Large intestine (tissue), 3 donors: ENCODE measurements at regions not wholly inside any gene's neighbourhood (a gene's known extent, or its start where the extent isn't known, plus 50 kb on each side); places are given as distances from the start of the nearest gene placed in this dataset.
"Not testable (repeated sequence)": the region's sequence is repeated elsewhere in the genome, so short reads cannot be mapped to it uniquely, and the experiment has no call there.

ENCODE experiments used
- DNase-seq, 2 donors: peaks; one replicate each; pipeline versions ENCODE4 v3.0.0 to v3.0.0-alpha.2; 2013
- H3K27ac ChIP-seq: one replicate; pipeline ENCODE4 v1.5.1; 2013; ENCODE audit warnings: low read length
- H3K27me3 ChIP-seq: 2 replicates; pipeline ENCODE4 v1.6.1; 2013; ENCODE audit warnings: low read length; ENCODE audit not compliant: control insufficient read depth, insufficient read depth
- H3K36me3 ChIP-seq: 2 replicates; pipeline ENCODE4 v1.6.1; 2013; ENCODE audit warnings: low read length; ENCODE audit not compliant: control insufficient read depth, insufficient read depth
- H3K4me1 ChIP-seq: one replicate; pipeline ENCODE4 v1.6.1; 2013; ENCODE audit warnings: low read length; ENCODE audit not compliant: control insufficient read depth, insufficient read depth
- H3K4me3 ChIP-seq: one replicate; pipeline ENCODE4 v1.5.1; 2013; ENCODE audit warnings: low read length
- H3K9me3 ChIP-seq: one replicate; pipeline ENCODE4 v1.6.1; 2013; ENCODE audit warnings: mild to moderate bottlenecking, low read depth, low read length, moderate library complexity; ENCODE audit not compliant: control insufficient read depth
- WGBS: methylation state at CpG from one replicate; pipeline ENCODE4 v1.1.5; 2013; ENCODE audit warnings: low lambda C conversion rate; ENCODE audit not compliant: insufficient coverage; 5-methylcytosine and 5-hydroxymethylcytosine counted together

DNA sequence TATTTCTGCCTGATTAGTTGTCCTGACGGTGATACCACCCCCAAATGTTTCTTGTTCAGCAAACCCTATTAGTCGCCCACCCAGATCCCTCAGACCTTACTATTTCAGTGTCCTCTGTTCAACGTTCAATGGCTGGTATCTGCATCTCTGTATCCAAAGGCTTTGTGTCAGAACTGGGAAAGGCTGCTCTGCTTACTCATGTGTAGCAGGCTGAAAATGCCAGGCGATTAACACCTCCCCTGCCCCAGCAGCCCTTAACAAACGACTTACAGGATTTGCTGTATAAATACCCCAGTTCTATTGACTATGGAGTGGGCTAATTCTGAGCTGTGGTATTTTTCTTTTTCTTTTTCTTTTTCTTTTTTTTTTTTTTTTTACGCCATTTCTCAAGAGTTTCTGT is 415.0 kb downstream of the ZNF674 start:
- Histone ChIP-seq H3K4me3 (no peak overlapping the region), H3K4me1 (no peaks in the 10 kb centered on the region), H3K9me3 (no peaks in the 10 kb centered on the region), H3K27ac (no peak overlapping the region), H3K36me3 (no peaks in the 10 kb centered on the region), H3K27me3 (no peaks in the 10 kb centered on the region)
- no peak for DNase-seq
- no CpG with 5 or more reads among the region's 6 CpGs for WGBS

DNA sequence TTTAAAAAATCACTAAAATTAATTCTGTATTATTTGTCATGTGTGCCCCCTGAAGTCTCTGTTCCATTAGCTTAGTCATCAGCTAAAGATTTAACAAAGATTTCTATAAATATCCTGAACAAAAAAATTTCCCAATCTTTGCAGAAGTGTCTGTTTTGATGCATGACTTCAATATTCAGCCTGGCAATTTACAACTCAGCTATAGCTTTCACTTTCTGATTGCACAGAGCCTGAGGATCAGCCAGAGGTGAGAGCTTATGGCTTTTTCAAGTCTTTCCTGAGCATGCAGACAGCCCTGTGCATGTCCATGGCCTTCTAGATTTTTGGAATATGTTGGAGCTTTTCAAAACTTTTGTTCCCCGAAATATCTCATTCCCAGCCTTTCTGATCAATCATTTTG is 420.1 kb downstream of the ZNF674 start:
- Histone ChIP-seq H3K9me3 (no peaks in the 10 kb centered on the region), H3K36me3 (no peaks in the 10 kb centered on the region), H3K4me3 (no peak overlapping the region), H3K4me1 (no peaks in the 10 kb centered on the region), H3K27ac (no peak overlapping the region), H3K27me3 (no peaks in the 10 kb centered on the region)
- peak in 1 of 2 donors; percentile 30 for DNase-seq
- no CpG with 5 or more reads among the region's 1 CpG for WGBS

DNA sequence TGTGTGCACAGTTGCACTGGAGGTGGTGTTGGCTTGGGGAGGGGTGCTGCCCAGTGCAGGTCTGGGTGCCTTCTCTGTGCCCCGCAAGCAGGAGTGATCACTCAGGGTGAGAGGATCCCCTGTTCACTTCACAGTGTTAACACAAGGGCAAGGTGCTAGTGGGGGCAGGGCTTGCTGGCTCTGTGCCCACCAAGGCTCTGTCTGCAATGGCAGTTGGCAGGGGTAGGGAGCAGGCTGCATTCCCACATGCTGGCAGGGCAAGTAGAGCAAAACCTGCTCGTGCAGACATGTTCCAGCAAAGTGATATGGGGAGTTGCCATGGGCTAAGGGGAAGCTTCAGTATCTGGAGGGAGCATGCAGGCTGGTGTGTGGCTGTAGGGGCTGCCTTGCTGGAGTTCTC is 428.0 kb downstream of the ZNF674 start:
- Histone ChIP-seq H3K4me1 (no peaks in the 10 kb centered on the region), H3K27ac (no peak overlapping the region), H3K9me3 (no peaks in the 10 kb centered on the region), H3K27me3 (no peaks in the 10 kb centered on the region), H3K36me3 (no peaks in the 10 kb centered on the region), H3K4me3 (no peak overlapping the region)
- WGBS: no CpG with 5 or more reads among the region's 2 CpGs
- no peak for DNase-seq

DNA sequence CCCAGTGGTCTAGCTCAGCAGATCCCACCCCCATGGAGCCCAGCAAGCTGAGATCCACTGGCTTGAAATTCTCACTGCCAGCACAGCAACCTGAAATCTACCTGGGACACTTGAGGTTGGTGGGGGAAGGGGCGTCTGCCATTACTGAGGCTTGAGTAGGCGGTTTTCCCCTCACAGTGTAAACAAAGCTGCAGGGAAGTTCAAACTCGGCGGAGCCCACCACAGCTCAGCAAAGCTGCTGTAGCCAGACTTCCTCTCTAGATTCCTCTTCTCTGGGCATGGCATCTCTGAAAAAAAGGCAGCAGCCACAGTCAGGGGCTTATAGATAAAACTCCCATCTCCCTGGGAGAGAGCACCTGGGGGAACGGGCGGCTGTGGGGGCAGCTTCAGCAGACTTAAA is 457.9 kb downstream of the ZNF674 start:
- not testable (repeated sequence) for H3K27ac ChIP-seq, H3K4me1 ChIP-seq, H3K9me3 ChIP-seq, H3K4me3 ChIP-seq, H3K27me3 ChIP-seq, DNase-seq, H3K36me3 ChIP-seq
- WGBS: no CpG with 5 or more reads among the region's 6 CpGs

DNA sequence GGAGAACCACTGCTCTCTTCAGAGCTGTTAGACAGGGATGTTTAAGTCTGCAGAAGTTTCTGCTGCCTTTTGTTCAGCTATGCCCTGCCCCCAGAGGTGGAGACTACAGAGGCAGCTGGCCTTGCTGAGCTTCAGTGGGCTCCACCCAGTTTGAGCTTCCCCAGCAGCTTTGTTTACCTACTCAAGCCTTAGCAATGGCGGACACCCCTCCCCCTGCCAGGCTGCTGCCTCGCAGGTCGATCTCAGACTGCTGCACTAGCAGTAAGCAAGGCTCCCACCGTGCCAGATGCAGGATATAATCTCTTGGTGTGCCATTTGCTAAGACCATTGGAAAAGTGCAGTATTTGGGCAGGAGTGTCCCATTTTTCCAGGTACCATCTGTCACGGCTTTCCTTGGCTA is 465.1 kb downstream of the ZNF674 start:
- H3K4me3 ChIP-seq, H3K9me3 ChIP-seq, DNase-seq, H3K4me1 ChIP-seq, H3K27me3 ChIP-seq, H3K27ac ChIP-seq, H3K36me3 ChIP-seq: not testable (repeated sequence)
- no CpG with 5 or more reads among the region's 5 CpGs for whole genome bisulfite sequencing

DNA sequence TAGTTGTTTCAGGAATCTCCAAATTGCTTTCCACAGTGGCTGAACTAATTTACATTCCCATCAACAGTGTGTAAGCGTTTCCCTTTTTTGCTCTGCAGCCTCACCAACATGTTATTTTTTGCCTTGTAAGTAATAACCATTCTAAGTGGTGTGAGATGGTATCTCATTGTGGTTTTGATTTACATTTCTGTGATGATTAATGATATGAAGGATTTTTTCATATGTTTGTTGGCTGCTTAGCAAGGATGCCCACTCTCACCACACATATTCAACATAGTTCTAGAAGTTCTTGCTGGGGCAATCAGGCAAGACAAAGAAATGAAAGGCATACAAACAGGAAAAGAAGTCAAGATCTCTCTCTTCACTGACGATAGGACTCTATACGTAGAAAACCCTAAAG is 472.4 kb downstream of the ZNF674 start:
- Histone ChIP-seq H3K27ac (no peak overlapping the region), H3K9me3 (no peaks in the 10 kb centered on the region), H3K27me3 (no peaks in the 10 kb centered on the region), H3K4me3 (no peak overlapping the region), H3K4me1 (no peaks in the 10 kb centered on the region), H3K36me3 (no peaks in the 10 kb centered on the region)
- WGBS: no CpG with 5 or more reads among the region's 3 CpGs
- no peak for DNase-seq

DNA sequence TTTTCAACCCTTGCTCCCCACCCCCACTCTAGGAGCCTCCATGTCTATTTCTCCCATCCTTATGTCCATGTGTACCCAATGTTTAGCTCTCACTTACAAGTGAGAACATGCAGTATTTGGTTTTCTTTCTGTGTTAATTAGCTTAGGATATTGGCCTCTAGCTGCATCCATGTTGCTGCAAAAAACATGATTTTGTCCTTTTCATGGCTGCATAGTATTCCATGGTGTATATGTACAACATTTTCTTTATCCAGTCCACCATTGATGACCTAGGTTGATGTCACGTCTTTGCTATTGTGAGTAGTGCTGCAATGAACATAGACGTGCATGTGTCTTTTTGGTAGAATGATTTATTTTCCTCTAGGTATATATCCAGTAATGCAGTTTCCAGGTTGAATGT is 472.8 kb downstream of the ZNF674 start:
- H3K4me3 ChIP-seq: no peak overlapping the region
- no peak overlapping the region for H3K27ac ChIP-seq
- no peaks in the 10 kb centered on the region for H3K36me3 ChIP-seq
- no peaks in the 10 kb centered on the region for H3K27me3 ChIP-seq
- no peak for DNase-seq
- no peaks in the 10 kb centered on the region for H3K9me3 ChIP-seq
- no peaks in the 10 kb centered on the region for H3K4me1 ChIP-seq
- WGBS: no CpG with 5 or more reads among the region's 2 CpGs

DNA sequence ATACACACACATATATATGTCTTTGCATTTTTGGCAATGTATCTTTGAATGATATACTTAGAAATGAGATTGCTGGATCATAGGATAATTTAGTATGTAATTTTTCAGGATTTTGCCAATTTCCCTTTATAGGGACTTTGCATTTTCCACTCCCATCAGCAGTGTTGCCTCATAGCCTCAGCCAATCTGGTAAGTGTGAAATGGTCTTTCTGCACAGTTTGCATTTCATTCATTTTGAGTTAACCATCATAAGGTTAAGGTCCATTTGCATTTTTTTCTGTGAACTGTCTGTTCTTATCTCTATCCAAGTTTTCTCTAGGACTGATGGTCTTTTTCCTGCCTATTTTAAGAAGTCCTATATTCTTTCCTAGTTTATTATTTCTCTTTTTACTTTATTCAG is 474.8 kb downstream of the ZNF674 start:
- H3K36me3 ChIP-seq: no peaks in the 10 kb centered on the region
- no peaks in the 10 kb centered on the region for H3K9me3 ChIP-seq
- H3K27ac ChIP-seq: no peak overlapping the region

DNA sequence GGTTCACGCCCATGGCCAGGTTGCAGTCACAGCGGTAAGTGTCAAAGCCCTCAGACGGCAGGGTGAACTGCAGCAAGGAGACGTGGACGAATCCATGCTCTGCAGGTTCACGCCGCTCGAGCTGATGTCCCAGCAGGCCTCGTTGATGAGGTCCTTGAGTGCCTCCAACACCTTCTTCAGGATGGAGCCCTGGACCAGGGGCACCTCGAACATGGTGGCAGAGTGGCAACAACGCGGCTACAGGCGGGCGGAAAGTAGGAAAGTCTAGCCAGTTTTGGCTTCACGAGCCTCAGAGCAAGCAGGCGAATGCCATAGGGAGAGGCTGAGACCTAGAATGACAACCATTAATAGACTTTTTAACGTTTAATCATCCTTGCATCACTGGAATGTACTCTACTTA is 485.9 kb downstream of the ZNF674 start:
- no peak overlapping the region for H3K27ac ChIP-seq
- no peaks in the 10 kb centered on the region for H3K36me3 ChIP-seq
- no CpG with 5 or more reads among the region's 17 CpGs for WGBS
- DNase-seq: no peak
- no peaks in the 10 kb centered on the region for H3K4me1 ChIP-seq
- no peaks in the 10 kb centered on the region for H3K27me3 ChIP-seq
- no peaks in the 10 kb centered on the region for H3K9me3 ChIP-seq
- H3K4me3 ChIP-seq: no peak overlapping the region

More for the DNA sequence above, 474.8 kb downstream of the ZNF674 start:
- no peaks in the 10 kb centered on the region for H3K27me3 ChIP-seq
- peak; percentile 11 to 14 for DNase-seq
- H3K4me1 ChIP-seq: no peaks in the 10 kb centered on the region
- no peak overlapping the region for H3K4me3 ChIP-seq

DNA sequence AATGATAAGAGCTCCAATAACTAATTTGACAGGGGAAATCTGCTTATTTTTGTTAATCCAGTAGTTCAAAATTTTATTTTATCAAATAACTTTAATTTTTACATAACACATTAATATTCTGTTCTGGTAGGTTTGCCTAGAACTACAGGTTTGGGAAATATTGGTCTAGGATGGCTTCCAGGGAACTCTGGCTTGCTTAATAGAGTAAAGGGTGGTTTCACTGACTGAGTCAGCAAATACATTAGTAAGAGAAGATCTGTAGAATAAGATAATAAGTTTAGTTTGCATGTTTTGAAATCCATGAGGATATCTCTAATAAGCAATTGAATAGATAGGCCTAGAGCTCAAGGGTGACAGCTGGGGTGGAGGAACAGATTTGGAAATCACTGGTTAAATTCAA is 500.7 kb downstream of the ZNF674 start:
- Histone ChIP-seq H3K27me3 (no peaks in the 10 kb centered on the region), H3K36me3 (no peaks in the 10 kb centered on the region), H3K4me3 (no peak overlapping the region), H3K4me1 (no peaks in the 10 kb centered on the region), H3K27ac (no peak overlapping the region), H3K9me3 (no peaks in the 10 kb centered on the region)
- no peak for DNase-seq

DNA sequence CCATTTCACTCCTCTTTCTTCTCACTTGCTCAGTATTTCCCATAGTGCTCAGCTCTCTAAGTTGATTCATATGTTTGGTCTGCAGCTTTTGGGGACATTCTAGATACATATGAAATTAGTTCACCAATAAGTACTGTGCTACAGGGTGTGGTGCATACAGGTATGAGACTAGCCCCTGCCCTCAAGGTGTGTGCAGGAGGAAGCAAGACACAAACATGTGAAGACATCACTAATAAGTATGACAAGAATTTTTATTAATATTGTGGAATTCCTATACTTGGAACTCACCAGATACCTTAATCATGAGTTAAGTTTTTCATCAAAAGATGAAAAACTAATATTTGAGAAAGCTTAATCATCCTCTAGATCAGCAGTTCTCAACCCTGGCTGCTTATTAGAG is 505.2 kb downstream of the ZNF674 start:
- Histone ChIP-seq H3K36me3 (no peaks in the 10 kb centered on the region), H3K9me3 (no peaks in the 10 kb centered on the region), H3K4me1 (no peaks in the 10 kb centered on the region), H3K27me3 (no peaks in the 10 kb centered on the region), H3K27ac (no peak overlapping the region), H3K4me3 (no peak overlapping the region)
- no peak for DNase-seq

DNA sequence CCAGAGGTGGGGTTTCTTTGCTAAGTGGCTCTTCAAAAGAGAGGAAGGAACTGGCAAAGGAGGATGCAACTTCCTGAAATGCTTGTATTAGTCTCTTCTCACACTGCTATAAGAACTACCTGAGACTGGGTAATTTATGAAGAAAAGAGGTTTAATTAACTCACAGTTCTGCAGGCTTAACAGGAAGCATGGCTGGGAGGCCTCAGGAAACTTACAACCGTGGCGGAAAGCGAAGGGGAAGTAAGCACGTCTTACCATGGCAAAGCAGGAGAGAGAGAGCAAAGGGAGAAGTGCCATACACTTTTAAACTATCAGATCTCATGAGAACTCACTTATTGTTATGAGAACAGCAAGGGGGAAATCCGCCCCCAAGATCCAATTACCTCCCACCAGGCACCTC is 505.7 kb downstream of the ZNF674 start:
- Histone ChIP-seq H3K36me3 (no peaks in the 10 kb centered on the region), H3K4me1 (no peaks in the 10 kb centered on the region), H3K4me3 (no peak overlapping the region), H3K27ac (no peak overlapping the region), H3K27me3 (no peaks in the 10 kb centered on the region), H3K9me3 (no peaks in the 10 kb centered on the region)
- WGBS: no CpG with 5 or more reads among the region's 5 CpGs
- no peak for DNase-seq
